A549 (cell line): ENCODE measurements at regions not wholly inside any gene's neighbourhood (a gene's known extent, or its start where the extent isn't known, plus 50 kb on each side); places are given as distances from the start of the nearest gene placed in this dataset.

ENCODE experiments used
- BHLHE40 ChIP-seq: IDR thresholded peaks from 2 replicates; pipeline ENCODE4 v1.6.1; 2012; ENCODE audit warnings: low read depth, low read length, inconsistent platforms
- ESRRA ChIP-seq: fragments of 150-350 bp; IDR thresholded peaks from 2 replicates; pipeline ENCODE4 v1.6.1; 2014; ENCODE audit warnings: mild to moderate bottlenecking, low read length, borderline replicate concordance
- POLR2A ChIP-seq: IDR thresholded peaks from 2 replicates; pipeline ENCODE4 v1.6.1; 2012; ENCODE audit warnings: mild to moderate bottlenecking, low read length
- TF ChIP-seq, protein P1 (sequence below): fragments of 450-650 bp; IDR thresholded peaks from 2 replicates; pipeline ENCODE4 v1.6.1; 2014; ENCODE audit warnings: antibody characterized with exemption
- TF ChIP-seq, protein P2 (sequence below): fragments of >200 bp; sonication (Bioruptor Twin); formaldehyde crosslinking; IDR thresholded peaks from 3 replicates; pipeline ENCODE4 v1.5.1; 2016

DNA sequence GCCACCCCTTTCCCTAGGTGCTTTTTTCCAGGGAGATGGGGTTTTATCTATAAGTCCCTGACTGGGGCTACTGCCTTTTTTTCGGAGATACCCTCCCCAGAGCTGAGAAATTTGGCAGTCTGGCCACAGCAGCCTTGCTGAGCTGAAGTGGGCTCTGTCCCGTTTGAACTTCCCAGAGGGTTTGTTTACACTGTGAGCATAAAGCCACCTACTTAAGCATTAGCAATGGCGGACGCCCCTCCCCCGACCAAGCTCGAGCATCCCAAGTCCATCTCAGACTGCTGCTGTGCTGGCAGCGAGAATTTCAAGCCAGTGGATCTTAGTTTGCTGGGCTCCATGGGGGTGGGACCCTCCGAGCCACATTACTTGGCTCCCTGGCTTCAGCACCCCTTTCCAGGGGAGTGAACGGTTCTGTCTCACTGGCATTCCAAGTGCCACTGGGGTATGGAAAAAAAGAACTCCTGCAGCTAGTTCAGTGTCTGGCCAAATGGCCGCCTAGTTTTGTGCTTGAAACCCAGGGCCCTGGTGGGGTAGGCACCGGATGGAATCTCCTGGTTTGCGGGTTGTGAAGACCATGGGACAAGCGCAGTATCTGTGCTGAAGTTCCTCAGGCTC lies 456.4 kb upstream of the HTR2C start:
- TF ChIP-seq, protein P1, sequence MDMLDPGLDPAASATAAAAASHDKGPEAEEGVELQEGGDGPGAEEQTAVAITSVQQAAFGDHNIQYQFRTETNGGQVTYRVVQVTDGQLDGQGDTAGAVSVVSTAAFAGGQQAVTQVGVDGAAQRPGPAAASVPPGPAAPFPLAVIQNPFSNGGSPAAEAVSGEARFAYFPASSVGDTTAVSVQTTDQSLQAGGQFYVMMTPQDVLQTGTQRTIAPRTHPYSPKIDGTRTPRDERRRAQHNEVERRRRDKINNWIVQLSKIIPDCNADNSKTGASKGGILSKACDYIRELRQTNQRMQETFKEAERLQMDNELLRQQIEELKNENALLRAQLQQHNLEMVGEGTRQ, result no peak
- TF ChIP-seq POLR2A (no peak), ESRRA (no peak), BHLHE40 (no peak)
- TF ChIP-seq, protein P2, sequence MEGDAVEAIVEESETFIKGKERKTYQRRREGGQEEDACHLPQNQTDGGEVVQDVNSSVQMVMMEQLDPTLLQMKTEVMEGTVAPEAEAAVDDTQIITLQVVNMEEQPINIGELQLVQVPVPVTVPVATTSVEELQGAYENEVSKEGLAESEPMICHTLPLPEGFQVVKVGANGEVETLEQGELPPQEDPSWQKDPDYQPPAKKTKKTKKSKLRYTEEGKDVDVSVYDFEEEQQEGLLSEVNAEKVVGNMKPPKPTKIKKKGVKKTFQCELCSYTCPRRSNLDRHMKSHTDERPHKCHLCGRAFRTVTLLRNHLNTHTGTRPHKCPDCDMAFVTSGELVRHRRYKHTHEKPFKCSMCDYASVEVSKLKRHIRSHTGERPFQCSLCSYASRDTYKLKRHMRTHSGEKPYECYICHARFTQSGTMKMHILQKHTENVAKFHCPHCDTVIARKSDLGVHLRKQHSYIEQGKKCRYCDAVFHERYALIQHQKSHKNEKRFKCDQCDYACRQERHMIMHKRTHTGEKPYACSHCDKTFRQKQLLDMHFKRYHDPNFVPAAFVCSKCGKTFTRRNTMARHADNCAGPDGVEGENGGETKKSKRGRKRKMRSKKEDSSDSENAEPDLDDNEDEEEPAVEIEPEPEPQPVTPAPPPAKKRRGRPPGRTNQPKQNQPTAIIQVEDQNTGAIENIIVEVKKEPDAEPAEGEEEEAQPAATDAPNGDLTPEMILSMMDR, result no peak
